ENCODE measurements at regions not wholly inside any gene's neighbourhood (a gene's known extent, or its start where the extent isn't known, plus 50 kb on each side); places are given as distances from the start of the nearest gene placed in this dataset.

DNA sequence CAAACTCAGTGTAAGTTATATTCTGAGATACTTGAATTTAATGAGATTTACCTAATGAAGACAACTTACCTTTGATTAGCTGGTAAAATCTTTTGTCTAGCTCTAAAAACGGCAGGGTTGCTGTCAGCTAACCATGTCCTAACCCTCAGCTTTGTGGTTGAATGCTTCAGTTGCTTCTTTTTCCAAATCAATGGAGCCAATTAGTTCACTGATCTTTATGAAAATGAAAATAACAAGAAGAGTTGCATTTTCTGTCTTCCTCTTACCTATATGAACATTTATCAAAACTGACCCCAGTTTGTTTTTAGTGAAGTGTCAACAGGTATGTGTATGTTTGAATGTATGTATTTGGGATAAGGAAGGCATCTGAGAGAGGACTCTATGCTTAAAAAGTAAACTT lies 253.1 kb upstream of the MTPN start:
- no peak for DNase-seq

DNA sequence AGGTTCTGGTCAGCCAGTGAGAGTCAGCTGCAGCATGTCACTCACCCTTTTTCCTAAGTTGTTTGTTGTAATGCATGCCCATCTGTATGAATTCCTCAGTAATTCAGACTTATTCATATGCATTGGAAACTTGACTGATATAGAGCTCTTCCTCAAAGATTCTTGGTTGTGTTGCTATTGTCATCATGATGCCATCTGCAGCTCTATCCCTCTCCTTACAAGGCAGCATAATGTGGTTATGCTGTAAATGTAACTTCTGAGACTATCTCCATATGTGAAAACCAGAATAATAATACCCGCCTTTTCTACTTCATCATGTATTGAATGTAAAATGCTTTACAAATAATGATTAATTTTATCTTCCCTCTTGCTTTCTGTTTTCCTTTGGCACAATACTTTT lies 252.6 kb upstream of the MTPN start:
- no peak for DNase-seq

- no peak for DNase-seq
These were observed 251.0 kb upstream of the MTPN start for GRCh38 chr7:136228171-136228570.

DNA sequence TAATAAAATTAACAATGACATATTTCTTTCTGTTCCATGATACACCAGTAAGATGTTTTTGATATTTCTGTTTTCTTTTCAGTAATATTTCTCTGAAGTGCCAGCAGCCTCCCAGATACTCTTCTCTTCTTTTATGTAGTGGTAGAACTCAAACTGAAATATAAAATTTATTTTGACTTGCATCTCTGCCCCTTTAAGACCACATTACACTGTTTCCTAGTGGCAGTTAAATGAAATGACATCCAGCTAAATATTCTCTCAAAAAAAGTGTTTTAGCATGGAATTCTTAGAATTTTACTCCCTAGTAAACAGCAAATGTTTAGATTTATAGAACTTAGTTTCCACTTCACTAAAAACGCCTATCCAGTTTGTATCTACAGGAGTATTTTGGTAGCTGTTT lies 237.2 kb upstream of the MTPN start:
- no peak for DNase-seq

GRCh38 chr7:136213012-136213411 lies 235.9 kb upstream of the MTPN start:
- DNase-seq, result no peak

- no peak for DNase-seq
These were observed 233.5 kb upstream of the MTPN start for GRCh38 chr7:136210664-136211063.

DNA sequence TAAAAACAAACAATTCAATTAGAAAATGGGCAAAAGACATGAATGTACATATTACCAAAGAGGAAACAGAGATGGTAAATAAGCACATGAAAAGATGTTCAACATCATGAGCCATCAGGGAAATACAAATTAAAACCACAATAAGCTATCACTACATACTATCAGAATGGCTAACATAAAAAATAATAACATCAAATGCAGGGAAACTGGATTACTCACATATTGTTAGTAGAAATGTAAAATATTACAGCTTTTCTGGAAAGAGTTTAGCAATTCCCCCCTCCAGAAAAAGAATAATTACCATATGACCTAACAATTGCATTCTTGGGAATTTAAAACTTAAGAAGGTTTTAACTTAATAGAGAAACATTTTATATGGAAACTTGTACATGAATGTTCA lies 232.9 kb upstream of the MTPN start:
- no peak for DNase-seq

DNA sequence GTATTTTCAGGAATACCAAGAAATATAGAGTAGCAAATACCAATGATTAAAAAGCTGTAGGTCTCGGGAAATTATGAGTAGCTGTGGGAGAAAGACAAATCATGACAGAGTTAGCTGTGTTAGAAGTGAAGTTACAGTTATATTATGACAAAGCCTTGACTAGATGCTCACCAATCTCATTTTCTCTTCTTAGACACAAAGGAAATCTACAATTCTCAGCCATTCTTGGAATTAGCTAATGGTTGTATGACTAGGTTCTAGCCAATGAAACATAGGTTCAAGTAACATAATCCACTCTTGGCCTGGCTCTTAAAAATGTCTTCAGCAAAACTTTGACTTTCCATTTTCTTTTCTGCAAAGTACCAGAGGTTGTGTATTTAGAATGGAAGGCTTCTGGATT lies 228.8 kb upstream of the MTPN start:
- no peak for DNase-seq

GRCh38 chr7:136198168-136198567 lies 221.0 kb upstream of the MTPN start:
- DNase-seq, result no peak

GRCh38 chr7:136194878-136195277 lies 217.7 kb upstream of the MTPN start:
- no peak for DNase-seq

DNA sequence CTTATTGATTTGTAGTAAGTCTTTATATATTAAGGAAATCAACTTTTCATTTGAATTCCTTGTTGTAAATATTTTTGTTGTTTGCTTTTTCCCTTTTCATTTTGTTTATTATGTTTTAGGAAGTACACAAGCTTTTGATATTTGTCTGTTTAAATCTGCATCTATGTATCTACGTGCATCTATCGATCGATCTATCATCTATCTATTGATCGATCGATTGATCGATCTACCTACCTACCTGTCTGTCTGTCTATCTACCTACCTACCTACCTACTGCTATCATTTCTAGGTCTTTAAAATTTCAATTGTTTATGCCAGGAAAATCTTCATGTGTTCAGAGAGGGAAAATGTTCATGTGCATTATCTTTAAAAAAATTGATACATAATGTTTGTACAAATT lies 216.8 kb upstream of the MTPN start:
- DNase-seq, result no peak

DNA sequence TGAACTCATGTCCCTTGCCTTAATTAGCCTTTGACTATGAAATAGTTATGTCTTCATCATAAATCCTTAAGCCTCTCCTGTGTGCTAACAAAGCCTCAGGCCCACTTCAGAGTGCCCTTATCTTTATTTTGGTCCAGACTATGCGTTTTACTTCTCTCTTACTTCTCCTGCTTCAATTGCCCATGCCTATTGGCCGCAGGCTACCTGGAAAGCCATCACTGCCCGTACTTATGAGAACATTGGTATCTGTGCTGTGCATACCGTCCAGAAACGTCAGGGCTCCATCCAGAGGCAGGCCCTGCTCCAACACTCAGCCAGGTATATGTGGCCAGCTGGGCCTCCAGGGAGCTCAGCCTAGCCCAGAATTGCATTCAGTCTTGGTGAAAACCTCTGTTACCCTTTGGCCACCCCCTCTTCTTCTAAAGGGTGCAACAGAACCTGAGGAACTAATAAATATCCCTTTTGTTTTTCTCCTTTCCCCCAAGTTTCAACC lies 212.4 kb upstream of the MTPN start:
- DNase-seq, result no peak

DNA sequence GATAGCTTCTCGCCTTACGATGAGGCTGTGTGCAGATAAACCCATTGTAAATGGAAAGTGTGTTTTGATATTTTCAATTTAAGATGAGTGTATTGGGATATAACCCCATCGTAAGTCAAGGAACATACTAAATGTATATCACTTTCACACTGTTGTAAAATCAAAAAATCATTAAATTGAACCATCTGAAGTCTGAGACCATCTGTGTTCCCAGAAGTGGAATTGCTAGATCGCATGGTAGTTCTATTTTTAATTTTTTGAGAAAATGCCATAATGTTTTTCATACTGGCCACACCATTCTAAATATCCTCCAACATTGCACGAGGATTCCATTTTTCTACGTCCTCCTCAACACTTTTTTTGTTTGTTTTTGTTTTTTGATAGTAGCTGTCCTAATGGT lies 209.1 kb upstream of the MTPN start:
- DNase-seq, result no peak

GRCh38 chr7:136184719-136185118 lies 207.6 kb upstream of the MTPN start:
- no peak for DNase-seq

DNA sequence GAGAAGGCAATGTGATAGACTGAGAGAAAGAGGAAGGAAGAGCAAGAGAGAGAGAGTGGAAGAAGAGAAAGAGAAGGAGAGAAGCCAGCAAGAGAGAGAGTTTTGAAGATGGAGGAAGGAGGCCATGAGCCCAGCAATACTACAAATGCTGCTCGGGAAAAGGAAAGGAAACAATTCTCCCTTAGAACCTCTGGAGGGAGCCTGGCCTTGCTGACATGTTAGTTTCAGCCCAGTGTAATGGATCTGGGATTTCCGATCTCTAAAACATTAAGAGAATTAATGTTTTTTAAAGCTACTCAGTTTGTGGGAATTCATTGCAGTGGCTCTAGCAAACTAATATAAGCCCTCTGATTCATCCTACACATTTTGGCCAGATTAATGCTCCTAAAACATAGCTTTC lies 206.8 kb upstream of the MTPN start:
- DNase-seq, result no peak

GRCh38 chr7:136180984-136181383 lies 203.8 kb upstream of the MTPN start:
- no peak for DNase-seq

GRCh38 chr7:136179851-136180721 lies 202.9 kb upstream of the MTPN start:
- no peak for DNase-seq

- no peak for DNase-seq
These were observed 202.0 kb upstream of the MTPN start for GRCh38 chr7:136179154-136179553.

DNA sequence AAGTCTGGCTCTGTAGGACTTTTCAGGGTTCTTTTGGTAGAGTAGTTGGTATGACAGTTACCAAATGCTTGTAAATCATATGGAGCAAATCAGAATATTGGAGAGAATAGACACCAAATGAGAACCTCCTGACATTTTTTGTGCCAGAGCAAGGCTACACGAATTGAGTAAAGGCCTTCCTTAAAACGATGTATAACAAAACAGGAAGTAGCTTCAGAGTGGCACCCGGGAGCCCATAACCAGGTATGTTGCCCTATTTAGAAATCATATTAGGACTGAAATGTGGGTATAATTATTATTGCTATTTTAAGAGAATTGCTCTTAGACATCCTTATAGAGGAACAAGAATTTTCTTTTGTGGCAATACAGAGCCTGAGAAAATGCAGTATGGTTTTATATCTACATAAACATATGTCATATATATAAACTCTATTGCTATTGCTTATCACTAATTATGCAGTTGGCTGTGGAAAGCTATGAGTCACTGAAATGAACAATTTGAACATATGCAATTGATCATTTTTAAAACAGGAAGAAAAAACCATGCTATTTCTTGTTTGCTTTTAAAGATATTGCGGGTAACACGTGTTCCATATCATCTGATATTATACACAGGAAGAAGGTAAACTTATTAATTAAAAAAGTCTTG lies 197.4 kb upstream of the MTPN start:
- no peak for DNase-seq

GRCh38 chr7:136173874-136174273 lies 196.7 kb upstream of the MTPN start:
- no peak for DNase-seq

DNA sequence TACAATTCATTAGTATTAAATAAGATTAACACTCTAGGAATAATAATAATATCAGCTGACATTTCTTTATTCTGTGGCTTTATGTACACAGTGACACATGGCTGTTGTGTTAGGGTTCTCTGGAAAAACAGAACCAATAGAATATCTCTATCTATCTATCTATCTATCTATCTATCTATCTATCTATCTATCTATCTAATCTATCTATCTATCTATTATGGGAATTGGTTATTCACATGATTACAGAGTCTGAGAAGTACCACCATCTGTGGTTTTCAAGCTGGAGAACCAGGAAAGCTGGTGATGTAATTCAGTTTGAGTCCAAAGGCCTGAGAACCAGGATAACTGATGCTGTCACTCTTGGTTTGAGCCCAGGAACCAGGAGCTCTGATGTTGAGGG lies 194.1 kb upstream of the MTPN start:
- DNase-seq, result no peak

DNA sequence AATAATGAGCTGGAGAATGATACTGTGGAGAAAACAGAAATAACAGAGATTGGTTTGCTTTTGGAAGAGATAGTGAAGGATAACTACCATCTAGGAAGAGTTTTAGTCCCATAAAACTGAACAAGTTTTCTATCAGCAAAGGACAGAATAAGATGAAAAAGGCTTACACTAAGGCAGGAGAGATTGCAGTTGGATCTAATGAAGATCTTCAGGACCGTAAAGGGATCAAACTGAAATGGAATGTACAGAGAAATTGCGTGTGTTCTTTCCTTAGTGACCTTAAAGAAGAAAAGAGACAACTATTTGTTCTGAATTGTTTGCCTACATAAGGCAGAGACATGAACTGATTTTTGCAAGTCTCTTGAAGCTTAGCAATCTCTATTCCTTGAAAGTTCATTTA lies 191.7 kb upstream of the MTPN start:
- DNase-seq, result no peak

DNA sequence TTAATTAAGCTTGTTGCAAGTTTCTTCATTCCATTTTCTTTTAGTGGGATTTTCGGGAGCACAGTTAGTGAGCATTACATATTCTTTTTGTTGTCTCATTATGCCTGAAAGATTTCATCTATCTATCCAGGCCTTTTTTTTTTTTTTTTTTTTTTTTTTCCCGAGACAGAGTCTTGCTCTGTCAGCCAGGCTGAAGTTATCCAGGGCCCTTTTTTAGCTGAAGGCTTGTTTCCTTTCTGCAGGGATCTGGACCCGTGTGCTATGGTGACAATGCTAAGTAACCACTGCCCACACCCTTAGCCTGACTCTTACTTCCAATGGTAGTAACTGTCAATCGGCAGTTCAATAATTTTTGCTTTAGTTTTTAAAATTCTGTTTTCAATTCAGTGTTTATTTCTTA lies 190.8 kb upstream of the MTPN start:
- no peak for DNase-seq

DNA sequence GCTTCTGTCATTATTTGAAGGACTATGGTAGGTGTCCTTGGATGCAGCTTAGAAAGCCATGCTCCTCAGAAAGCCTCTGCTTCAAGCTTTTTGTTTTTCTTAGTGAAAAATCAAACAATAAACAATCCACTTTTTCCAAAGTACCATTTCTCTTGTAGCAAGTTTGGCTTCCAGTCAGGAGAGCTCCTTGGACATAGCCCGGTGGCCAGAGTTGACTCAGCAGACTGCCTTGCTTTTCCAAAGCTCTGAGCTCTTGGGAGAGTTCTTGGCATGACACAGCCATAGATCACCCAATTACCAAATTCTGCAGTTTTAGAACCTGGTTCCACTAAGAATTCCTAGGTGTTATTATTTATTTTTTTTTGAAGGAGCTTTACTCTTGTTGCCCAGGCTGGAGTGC lies 189.4 kb upstream of the MTPN start:
- no peak for DNase-seq

Data from NCI-H2029 treated with DMSO at 0.1 percent for 48 hours (cell line).